CD4-positive, alpha-beta T cell treated with Interleukin-17A for 4 hours (primary cell): ENCODE measurements at regions not wholly inside any gene's neighbourhood (a gene's known extent, or its start where the extent isn't known, plus 50 kb on each side); places are given as distances from the start of the nearest gene placed in this dataset.

Experiments used
- DNase-seq: peaks from one replicate; pipeline ENCODE4 v3.0.0-alpha.2; 2020; ENCODE audit warnings: mixed read lengths

GRCh38 chr7:131111081-131111576 lies 216.5 kb upstream of the MKLN1 start:
- peak; percentile 14 for DNase-seq

DNA sequence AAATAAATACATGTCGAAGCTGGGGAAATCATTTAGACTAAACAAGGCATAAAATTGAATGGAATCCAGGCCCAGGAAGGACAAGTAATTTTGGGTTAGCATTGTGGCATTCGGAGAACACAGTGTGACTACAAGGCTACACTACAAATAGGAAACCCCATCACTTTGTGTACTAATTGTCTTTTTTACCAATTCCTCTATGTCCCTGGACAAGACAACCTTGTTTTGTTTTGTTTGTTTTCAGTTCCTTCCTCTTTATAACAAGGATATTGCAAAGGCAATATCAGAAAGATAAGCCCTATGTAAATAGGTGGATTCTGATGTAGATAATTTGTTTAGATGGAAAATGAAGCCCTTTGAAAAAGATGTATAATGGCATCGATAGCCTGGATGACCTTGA lies 215.9 kb upstream of the MKLN1 start:
- DNase-seq: no peak

DNA sequence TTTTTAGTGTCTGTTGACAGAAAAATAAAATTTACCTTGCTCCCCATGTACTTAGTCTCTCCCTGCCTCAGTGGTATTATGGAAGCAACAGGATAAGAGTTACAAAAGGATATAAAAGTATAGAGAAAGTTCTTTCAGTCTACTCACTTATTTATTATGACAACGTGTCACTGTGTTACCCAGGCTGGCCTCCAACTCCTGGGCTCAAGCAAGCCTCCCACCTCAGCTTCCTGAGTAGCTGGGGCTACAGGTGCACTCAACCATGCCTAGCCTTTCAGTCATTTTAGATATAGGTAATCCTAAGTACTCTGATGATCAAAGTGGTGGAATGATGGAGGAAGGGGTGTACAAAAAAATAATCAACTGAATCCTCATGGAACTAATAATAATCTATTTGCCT lies 215.2 kb upstream of the MKLN1 start:
- DNase-seq: no peak

GRCh38 chr7:131115340-131115739 lies 212.3 kb upstream of the MKLN1 start:
- no peak for DNase-seq

DNA sequence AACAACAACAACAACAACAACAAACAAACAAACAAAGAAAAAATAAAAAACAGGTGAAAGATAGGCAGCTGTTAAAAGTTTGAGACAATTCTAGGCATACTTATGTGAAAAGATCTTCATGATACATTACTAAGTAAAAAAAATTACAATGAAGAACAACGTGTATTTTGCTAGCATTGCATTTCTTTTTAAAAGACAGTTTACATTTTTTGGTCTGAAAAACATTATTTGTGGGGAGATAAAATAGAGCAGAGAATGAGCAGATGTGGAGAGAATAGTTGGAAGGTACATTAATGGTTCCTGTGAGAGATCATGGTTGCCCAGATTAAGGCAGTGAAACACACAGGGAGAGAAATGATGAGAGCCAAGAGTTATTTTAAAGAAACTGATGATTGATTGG lies 210.2 kb upstream of the MKLN1 start:
- no peak for DNase-seq

DNA sequence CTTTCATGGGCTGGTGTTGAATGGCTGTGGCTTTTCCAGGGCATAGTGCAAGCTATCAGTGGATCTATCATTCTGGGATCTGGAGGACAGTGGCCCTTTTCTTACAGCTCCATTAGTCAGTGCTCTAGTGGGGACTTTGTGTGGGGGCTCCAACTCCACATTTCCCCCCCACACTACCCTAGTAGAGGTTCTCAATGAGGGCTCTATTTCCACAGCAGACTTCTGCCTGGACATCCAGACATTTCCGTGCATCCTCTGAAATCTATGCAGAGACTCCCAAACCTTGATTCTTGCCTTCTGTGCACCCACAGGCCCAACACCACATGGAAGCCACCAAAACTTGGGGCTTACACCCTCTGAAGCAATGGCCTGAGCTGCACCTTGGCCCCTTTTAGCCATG lies 208.3 kb upstream of the MKLN1 start:
- DNase-seq: no peak

GRCh38 chr7:131122394-131122793 lies 205.3 kb upstream of the MKLN1 start:
- no peak for DNase-seq

- DNase-seq: no peak
Measured at GRCh38 chr7:131124001-131124629, 203.6 kb upstream of the MKLN1 start.

- DNase-seq: no peak
Measured at GRCh38 chr7:131124867-131125266, 202.8 kb upstream of the MKLN1 start.

- DNase-seq: no peak
Measured at GRCh38 chr7:131130324-131130723, 197.4 kb upstream of the MKLN1 start.

DNA sequence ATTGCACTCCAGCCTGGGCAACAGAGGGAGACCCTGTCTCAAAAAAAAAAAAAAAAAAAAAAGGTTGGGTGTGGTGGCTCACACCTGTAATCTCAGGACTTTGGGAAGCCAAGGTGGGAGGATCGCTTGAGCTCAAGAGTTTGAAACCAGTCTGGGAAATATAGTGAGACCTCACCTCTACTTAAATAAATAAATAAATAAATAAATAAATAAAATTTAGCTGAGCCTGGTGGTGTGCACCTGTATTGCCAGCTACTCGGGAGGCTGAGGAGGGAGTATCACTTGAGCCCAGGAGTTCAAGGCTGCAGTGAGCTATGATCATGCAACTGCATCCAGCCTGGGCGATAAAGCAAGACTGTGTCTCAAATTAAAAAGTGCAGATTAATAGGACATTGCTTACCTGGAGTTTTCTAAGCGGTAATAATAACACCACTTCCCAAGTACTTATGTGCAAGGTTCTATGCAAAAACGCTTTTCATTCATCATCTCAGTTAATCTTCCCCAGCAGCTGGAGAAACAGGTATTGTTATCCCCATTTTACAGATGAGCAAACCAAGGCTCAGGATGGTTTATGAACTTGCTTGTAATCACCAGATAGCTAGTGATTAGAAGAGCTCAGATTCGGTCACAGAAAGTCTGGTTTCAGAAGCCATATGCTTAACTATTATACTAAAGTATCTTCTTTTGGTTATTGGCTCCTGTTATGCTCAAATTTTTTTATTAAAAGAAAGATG lies 196.5 kb upstream of the MKLN1 start:
- DNase-seq: no peak

DNA sequence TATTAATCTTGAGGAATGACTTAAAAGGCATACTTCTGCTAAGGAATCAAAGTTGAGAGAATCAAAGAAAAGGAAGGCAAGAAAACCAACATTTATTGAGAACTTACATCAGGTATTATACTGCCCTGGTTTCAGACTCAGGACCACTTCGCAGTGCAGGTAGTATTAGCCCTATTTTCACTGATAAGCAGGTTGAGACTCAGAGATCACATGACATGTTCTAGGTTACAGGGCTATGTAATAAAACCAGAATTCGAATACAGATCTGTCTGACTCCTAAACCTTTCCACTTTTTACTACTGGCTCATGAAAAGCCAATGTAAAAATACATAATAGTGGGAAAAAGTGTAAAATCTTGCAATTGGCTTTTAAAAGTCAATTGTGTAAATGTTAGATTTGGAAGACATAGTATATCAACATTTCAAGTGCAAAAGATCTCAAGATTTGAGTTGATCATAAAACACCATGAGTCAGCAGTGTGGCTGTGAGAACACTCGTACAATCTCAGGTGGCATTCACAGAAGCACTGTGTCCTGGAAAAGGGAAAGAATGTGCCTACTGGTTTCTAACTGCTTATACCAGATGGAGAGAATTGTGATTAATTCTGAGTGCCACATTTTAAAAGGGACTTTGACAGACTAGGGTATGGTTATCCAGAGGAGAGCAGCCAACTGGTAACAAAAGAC lies 195.8 kb upstream of the MKLN1 start:
- no peak for DNase-seq

- DNase-seq: no peak
Measured at GRCh38 chr7:131139462-131139861, 188.2 kb upstream of the MKLN1 start.

- no peak for DNase-seq
Measured at GRCh38 chr7:131141443-131141967, 186.2 kb upstream of the MKLN1 start.

GRCh38 chr7:131143869-131144268 lies 183.8 kb upstream of the MKLN1 start:
- DNase-seq: no peak

DNA sequence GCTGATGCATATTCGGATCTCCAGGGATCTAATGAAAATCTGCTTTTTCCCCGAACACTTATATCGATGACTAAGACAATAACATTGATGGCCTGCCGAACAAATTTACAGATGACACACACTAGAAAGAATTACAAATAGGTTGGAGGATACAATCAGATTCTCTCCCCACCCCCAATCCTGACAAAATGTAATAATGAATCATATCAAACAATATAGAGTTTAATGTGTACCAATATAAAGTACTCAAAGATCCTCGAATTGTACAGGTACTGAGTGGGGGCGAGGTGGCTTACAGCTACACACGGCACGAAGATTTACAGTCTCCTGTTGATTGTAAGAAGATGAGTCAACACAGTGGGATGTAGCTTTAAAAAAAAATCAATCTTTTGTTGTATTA lies 182.7 kb upstream of the MKLN1 start:
- no peak for DNase-seq

DNA sequence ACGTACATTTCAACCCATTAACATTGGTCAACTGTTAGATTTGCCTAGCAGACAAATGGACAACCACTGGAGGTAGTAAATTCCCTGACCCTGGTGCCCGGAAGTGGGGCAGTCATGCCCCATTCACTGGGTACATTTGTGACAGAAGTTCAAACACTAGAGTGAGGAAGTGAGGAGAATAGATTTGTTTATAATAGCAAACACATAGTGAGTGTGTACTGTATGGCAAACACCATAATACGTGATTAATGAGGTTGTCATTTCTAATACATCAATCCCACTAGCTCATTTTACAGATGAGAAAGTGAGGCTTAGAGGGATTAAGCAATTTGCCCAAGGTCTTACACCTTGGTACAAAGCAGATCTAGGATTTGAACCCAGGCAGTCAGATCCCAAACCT lies 181.9 kb upstream of the MKLN1 start:
- no peak for DNase-seq

GRCh38 chr7:131147604-131148003 lies 180.1 kb upstream of the MKLN1 start:
- DNase-seq: no peak

GRCh38 chr7:131148258-131148657 lies 179.4 kb upstream of the MKLN1 start:
- DNase-seq: no peak

DNA sequence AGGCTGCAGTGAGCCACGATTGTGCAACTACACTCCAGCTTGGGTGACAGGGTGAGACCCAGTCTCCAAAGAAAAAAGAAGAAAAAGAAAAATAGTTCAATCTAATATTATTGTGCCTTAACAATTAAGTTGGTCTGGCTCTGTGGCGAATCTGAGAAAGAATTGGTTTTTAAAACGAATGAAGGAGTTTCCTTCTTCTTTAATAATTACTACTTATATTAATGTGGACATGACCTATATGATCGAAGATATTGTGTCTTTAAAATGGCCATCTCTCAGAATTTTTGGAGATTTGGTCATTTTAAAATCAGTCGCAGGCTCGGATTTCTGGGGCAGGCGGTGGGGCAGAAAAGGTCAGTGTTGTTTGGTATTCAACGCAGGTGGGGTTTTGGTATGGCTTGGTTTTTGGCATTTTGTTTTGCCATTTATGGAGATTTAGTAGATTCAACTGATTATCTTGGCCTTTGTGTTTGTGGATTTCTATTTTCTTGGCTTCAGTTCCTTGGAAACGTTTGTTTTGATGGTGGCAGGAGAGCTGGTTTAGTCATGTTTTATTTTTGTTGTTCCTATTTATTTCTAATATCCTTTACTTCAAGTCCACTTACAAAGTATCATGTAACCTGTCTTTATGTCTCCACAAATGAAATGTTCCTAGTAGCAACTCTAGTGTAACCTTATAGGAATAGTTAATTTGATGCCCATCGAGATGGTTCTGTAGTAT lies 178.8 kb upstream of the MKLN1 start:
- no peak for DNase-seq

GRCh38 chr7:131149429-131149773 lies 178.3 kb upstream of the MKLN1 start:
- no peak for DNase-seq

GRCh38 chr7:131149840-131150239 lies 177.8 kb upstream of the MKLN1 start:
- DNase-seq: no peak

DNA sequence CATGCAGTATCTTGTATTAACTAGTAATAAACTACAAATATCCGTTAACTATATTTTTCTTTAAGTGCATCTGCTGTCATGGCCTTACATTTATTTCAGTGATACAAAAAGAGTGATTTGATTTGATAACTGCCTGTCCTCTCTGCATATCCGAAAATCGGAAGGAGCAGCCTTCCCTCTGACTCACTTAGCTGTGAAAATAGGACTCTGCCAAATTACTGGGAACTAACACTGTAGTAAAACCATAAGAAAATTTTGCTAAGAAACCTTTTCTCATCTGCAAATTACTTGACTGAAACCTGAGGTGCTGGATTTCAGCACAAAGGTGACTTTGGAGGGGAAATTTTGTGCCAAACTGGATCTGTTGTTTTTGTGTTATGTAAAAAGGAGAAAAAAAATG lies 176.6 kb upstream of the MKLN1 start:
- DNase-seq: no peak
